ENCODE measurements at regions not wholly inside any gene's neighbourhood (a gene's known extent, or its start where the extent isn't known, plus 50 kb on each side); places are given as distances from the start of the nearest gene placed in this dataset.

- Histone ChIP-seq H3K4me1 (ENCODE audit: control insufficient read depth in 2 of 2, insufficient read depth in 2 of 2, low read length in 2 of 2) (no peaks in the 10 kb centered on the region), H3K4me3 (ENCODE audit: low read length) (no peak overlapping the region), H3K9me3 (ENCODE audit: control insufficient read depth in 2 of 3, low read length in 3 of 3) (no peaks in the 10 kb centered on the region), H3K36me3 (ENCODE audit: control insufficient read depth in 2 of 3, insufficient read depth in 3 of 3, low read length in 3 of 3) (no peaks in the 10 kb centered on the region), H3K27ac (ENCODE audit: low read depth, low read length) (no peak overlapping the region), H3K27me3 (ENCODE audit: control insufficient read depth in 2 of 2, insufficient read depth in 2 of 2, low read length in 2 of 2) (no peaks in the 10 kb centered on the region)
- intact Hi-C loops (cut with micrococcal nuclease), result no loop called here
- ChIA-PET CTCF (no interaction called here), POLR2A (no interaction called here)
- ATAC-seq, result no peak
- Mint-ChIP-seq H3K36me3 (no peaks in the 10 kb centered on the region), H3K27ac (no peak overlapping the region), H3K9me3 (peaks cover 0 to 9% (median 0%) of the 10 kb centered on the region in 11 donors), H3K27me3 (peaks cover 2 to 20% (median 14%) of the 10 kb centered on the region in 5 donors), H3K4me1 (peaks cover 0 to 2% (median 0%) of the 10 kb centered on the region in 7 donors), H3K4me3 (no peak overlapping the region)
- no peak for DNase-seq
These were observed 235.4 kb upstream of the DYNLRB2 start for GRCh38 chr16:80305410-80305809.

GRCh38 chr16:80303691-80304090 is 237.1 kb upstream of the DYNLRB2 start:
- no peaks in the 10 kb centered on the region for H3K4me1 Mint-ChIP-seq
- Histone ChIP-seq H3K9me3 (ENCODE audit: control insufficient read depth in 2 of 3, low read length in 3 of 3) (no peaks in the 10 kb centered on the region), H3K27ac (ENCODE audit: low read depth, low read length) (no peak overlapping the region), H3K4me3 (ENCODE audit: low read length) (no peak overlapping the region), H3K4me1 (ENCODE audit: control insufficient read depth in 2 of 2, insufficient read depth in 2 of 2, low read length in 2 of 2) (no peaks in the 10 kb centered on the region), H3K27me3 (ENCODE audit: control insufficient read depth in 2 of 2, insufficient read depth in 2 of 2, low read length in 2 of 2) (no peaks in the 10 kb centered on the region), H3K36me3 (ENCODE audit: control insufficient read depth in 2 of 3, insufficient read depth in 3 of 3, low read length in 3 of 3) (no peaks in the 10 kb centered on the region)
- ATAC-seq, result no peak
- ChIA-PET CTCF (no interaction called here), POLR2A (no interaction called here)
- no peaks in the 10 kb centered on the region for H3K36me3 Mint-ChIP-seq
- no peak for DNase-seq
- H3K27ac Mint-ChIP-seq, result no peak overlapping the region
- H3K27me3 Mint-ChIP-seq, result peaks cover 0 to 11% (median 8%) of the 10 kb centered on the region in 5 donors
- no peak overlapping the region for H3K4me3 Mint-ChIP-seq
- peaks cover 0 to 10% (median 0%) of the 10 kb centered on the region in 11 donors for H3K9me3 Mint-ChIP-seq
- intact Hi-C loops (cut with micrococcal nuclease), result no loop called here

- POLR2A ChIA-PET, result no interaction called here
- peaks cover 0 to 8% (median 0%) of the 10 kb centered on the region in 11 donors for H3K9me3 Mint-ChIP-seq
- Histone ChIP-seq H3K9me3 (ENCODE audit: control insufficient read depth in 2 of 3, low read length in 3 of 3) (no peaks in the 10 kb centered on the region), H3K4me1 (ENCODE audit: control insufficient read depth in 2 of 2, insufficient read depth in 2 of 2, low read length in 2 of 2) (no peaks in the 10 kb centered on the region), H3K27ac (ENCODE audit: low read depth, low read length) (no peak overlapping the region), H3K4me3 (ENCODE audit: low read length) (no peak overlapping the region), H3K27me3 (ENCODE audit: control insufficient read depth in 2 of 2, insufficient read depth in 2 of 2, low read length in 2 of 2) (no peaks in the 10 kb centered on the region), H3K36me3 (ENCODE audit: control insufficient read depth in 2 of 3, insufficient read depth in 3 of 3, low read length in 3 of 3) (no peaks in the 10 kb centered on the region)
- intact Hi-C loops (cut with micrococcal nuclease), result no loop called here
- DNase-seq (no peak), ATAC-seq (no peak)
- H3K27me3 Mint-ChIP-seq, result peaks cover 0 to 18% (median 11%) of the 10 kb centered on the region in 5 donors
- CTCF ChIA-PET, result no interaction called here
- H3K4me1 Mint-ChIP-seq, result no peaks in the 10 kb centered on the region
- H3K27ac Mint-ChIP-seq, result no peak overlapping the region
- H3K36me3 Mint-ChIP-seq, result no peaks in the 10 kb centered on the region
- no peak overlapping the region for H3K4me3 Mint-ChIP-seq
These were observed 239.9 kb upstream of the DYNLRB2 start for GRCh38 chr16:80300876-80301275.

GRCh38 chr16:80300456-80300855 is 240.3 kb upstream of the DYNLRB2 start:
- H3K4me3 ChIP-seq (ENCODE audit: low read length), result no peak overlapping the region
- Mint-ChIP-seq H3K27ac (no peak overlapping the region), H3K4me3 (no peak overlapping the region), H3K36me3 (no peaks in the 10 kb centered on the region), H3K9me3 (peaks cover 0 to 9% (median 0%) of the 10 kb centered on the region in 11 donors), H3K27me3 (peaks cover 0 to 22% (median 11%) of the 10 kb centered on the region in 5 donors), H3K4me1 (no peaks in the 10 kb centered on the region)
- DNase-seq (no peak), ATAC-seq (no peak)
- H3K9me3 ChIP-seq (ENCODE audit: control insufficient read depth in 2 of 3, low read length in 3 of 3), result no peaks in the 10 kb centered on the region
- no peak overlapping the region for H3K27ac ChIP-seq (ENCODE audit: low read depth, low read length)
- no peaks in the 10 kb centered on the region for H3K4me1 ChIP-seq (ENCODE audit: control insufficient read depth in 2 of 2, insufficient read depth in 2 of 2, low read length in 2 of 2)
- no peaks in the 10 kb centered on the region for H3K27me3 ChIP-seq (ENCODE audit: control insufficient read depth in 2 of 2, insufficient read depth in 2 of 2, low read length in 2 of 2)
- ChIA-PET POLR2A (no interaction called here), CTCF (no interaction called here)
- intact Hi-C loops (cut with micrococcal nuclease), result no loop called here
- no peaks in the 10 kb centered on the region for H3K36me3 ChIP-seq (ENCODE audit: control insufficient read depth in 2 of 3, insufficient read depth in 3 of 3, low read length in 3 of 3)

- Histone ChIP-seq H3K27ac (ENCODE audit: low read depth, low read length) (no peak overlapping the region), H3K4me3 (ENCODE audit: low read length) (no peak overlapping the region), H3K4me1 (ENCODE audit: control insufficient read depth in 2 of 2, insufficient read depth in 2 of 2, low read length in 2 of 2) (no peaks in the 10 kb centered on the region), H3K9me3 (ENCODE audit: control insufficient read depth in 2 of 3, low read length in 3 of 3) (no peaks in the 10 kb centered on the region), H3K36me3 (ENCODE audit: control insufficient read depth in 2 of 3, insufficient read depth in 3 of 3, low read length in 3 of 3) (no peaks in the 10 kb centered on the region), H3K27me3 (ENCODE audit: control insufficient read depth in 2 of 2, insufficient read depth in 2 of 2, low read length in 2 of 2) (no peaks in the 10 kb centered on the region)
- Mint-ChIP-seq H3K36me3 (no peaks in the 10 kb centered on the region), H3K27ac (no peak overlapping the region), H3K27me3 (peaks cover 0 to 28% (median 6%) of the 10 kb centered on the region in 5 donors), H3K9me3 (peaks cover 0 to 9% (median 0%) of the 10 kb centered on the region in 11 donors), H3K4me3 (no peak overlapping the region), H3K4me1 (no peaks in the 10 kb centered on the region)
- POLR2A ChIA-PET, result no interaction called here
- intact Hi-C loops (cut with micrococcal nuclease), result no loop called here
- ATAC-seq (no peak), DNase-seq (no peak)
- CTCF ChIA-PET, result no interaction called here
These were observed 241.4 kb upstream of the DYNLRB2 start for GRCh38 chr16:80299416-80299815.

- Mint-ChIP-seq H3K36me3 (no peaks in the 10 kb centered on the region), H3K4me3 (no peak overlapping the region), H3K27ac (no peak overlapping the region), H3K4me1 (no peaks in the 10 kb centered on the region), H3K27me3 (peaks cover 0 to 25% (median 6%) of the 10 kb centered on the region in 5 donors), H3K9me3 (peaks cover 0 to 9% (median 0%) of the 10 kb centered on the region in 11 donors)
- H3K9me3 ChIP-seq (ENCODE audit: control insufficient read depth in 2 of 3, low read length in 3 of 3), result no peaks in the 10 kb centered on the region
- no peak for DNase-seq
- H3K36me3 ChIP-seq (ENCODE audit: control insufficient read depth in 2 of 3, insufficient read depth in 3 of 3, low read length in 3 of 3), result no peaks in the 10 kb centered on the region
- H3K4me3 ChIP-seq (ENCODE audit: low read length), result no peak overlapping the region
- H3K27ac ChIP-seq (ENCODE audit: low read depth, low read length), result no peak overlapping the region
- ATAC-seq, result no peak
- ChIA-PET POLR2A (no interaction called here), CTCF (no interaction called here)
- no peaks in the 10 kb centered on the region for H3K27me3 ChIP-seq (ENCODE audit: control insufficient read depth in 2 of 2, insufficient read depth in 2 of 2, low read length in 2 of 2)
- H3K4me1 ChIP-seq (ENCODE audit: control insufficient read depth in 2 of 2, insufficient read depth in 2 of 2, low read length in 2 of 2), result no peaks in the 10 kb centered on the region
- intact Hi-C loops (cut with micrococcal nuclease), result no loop called here
These were observed 242.1 kb upstream of the DYNLRB2 start for GRCh38 chr16:80298676-80299075.

GRCh38 chr16:80296034-80296433 is 244.8 kb upstream of the DYNLRB2 start:
- H3K27me3 Mint-ChIP-seq, result peaks cover 0 to 28% (median 5%) of the 10 kb centered on the region in 5 donors
- CTCF ChIA-PET, result no interaction called here

More at GRCh38 chr16:80296034-80296433, 244.8 kb upstream of the DYNLRB2 start:
- Mint-ChIP-seq H3K4me3 (no peak overlapping the region), H3K4me1 (no peaks in the 10 kb centered on the region), H3K36me3 (no peaks in the 10 kb centered on the region), H3K9me3 (peaks cover 0 to 6% (median 0%) of the 10 kb centered on the region in 11 donors), H3K27ac (no peak overlapping the region)
- Histone ChIP-seq H3K36me3 (ENCODE audit: control insufficient read depth in 2 of 3, insufficient read depth in 3 of 3, low read length in 3 of 3) (no peaks in the 10 kb centered on the region), H3K27me3 (ENCODE audit: control insufficient read depth in 2 of 2, insufficient read depth in 2 of 2, low read length in 2 of 2) (no peaks in the 10 kb centered on the region), H3K4me3 (ENCODE audit: low read length) (no peak overlapping the region), H3K9me3 (ENCODE audit: control insufficient read depth in 2 of 3, low read length in 3 of 3) (no peaks in the 10 kb centered on the region), H3K4me1 (ENCODE audit: control insufficient read depth in 2 of 2, insufficient read depth in 2 of 2, low read length in 2 of 2) (no peaks in the 10 kb centered on the region), H3K27ac (ENCODE audit: low read depth, low read length) (no peak overlapping the region)
- no peak for ATAC-seq
- intact Hi-C loops (cut with micrococcal nuclease), result no loop called here
- POLR2A ChIA-PET, result no interaction called here
- no peak for DNase-seq

All from naive thymus-derived CD4-positive, alpha-beta T cell (primary cell).